HepG2 (cell line): ENCODE measurements at regions not wholly inside any gene's neighbourhood (a gene's known extent, or its start where the extent isn't known, plus 50 kb on each side); places are given as distances from the start of the nearest gene placed in this dataset.

Experiments
- ATAC-seq: fragments of 200-7000 bp; cut with Tn5 transposase; 3 replicates; pipeline ENCODE4 v1.9.1; 2020; ENCODE audit warnings: mild to moderate bottlenecking, moderate library complexity
- BruUV-seq: library from RNA; stranded (reverse); fragments of 400-500 nt; replicated peaks from 2 replicates; lab custom pipeline; 2021; lab: Mats Ljungman, UMichigan
- CTCF ChIA-PET: fragments of 300-600 bp; formaldehyde crosslinking; extraction: SDS; loops from one replicate; lab custom pipeline; 2021; ENCODE audit warnings: low total read pairs, inconsistent platforms, low intra/inter-chr PET ratio; lab: Yijun Ruan, JAX
- POLR2A ChIA-PET: fragments of 350-600 bp; sonication (Branson Sonifier 250); formaldehyde crosslinking; loops from one replicate; lab custom pipeline; 2020; ENCODE audit warnings: antibody characterized with exemption, inconsistent platforms; lab: Yijun Ruan, JAX
- DNase-seq: peaks from one replicate; pipeline ENCODE4 v3.0.0-alpha.2; 2015; ENCODE audit warnings: low spot score
- FAIRE-seq: peaks from 3 replicates; lab custom pipeline; 2011; peaks lifted over from hg19 to GRCh38; lab: Jason Lieb, UNC
- H2AFZ ChIP-seq: one replicate; pipeline ENCODE4 v1.6.1; 2011; ENCODE audit warnings: low read length, inconsistent platforms
- H3K27ac ChIP-seq: fragments of 300-600 bp; 3 replicates; pipeline ENCODE4 v1.8.0; 2011; ENCODE audit warnings: mixed run types, mild to moderate bottlenecking, mixed read lengths, low read length, inconsistent platforms; ENCODE audit not compliant: insufficient read depth; ENCODE audit errors: extremely low read length
- H3K27me3 ChIP-seq, 2 experiments: fragments of 200-600 bp in 1 of 2; 2 replicates in 1 of 2; 3 replicates in 1 of 2; pipeline versions ENCODE4 v1.6.0 to v1.8.0; 2011; ENCODE audit warnings: low read length in 2 of 2, mild to moderate bottlenecking in 2 of 2, moderate library complexity in 2 of 2, inconsistent platforms in 1 of 2; ENCODE audit not compliant: insufficient read depth in 2 of 2, control insufficient read depth in 1 of 2
- H3K36me3 ChIP-seq, 2 experiments: fragments of 200-600 bp in 1 of 2; replicated peaks in 1 of 2; 2 replicates in 1 of 2; 3 replicates in 1 of 2; pipeline versions ENCODE4 v1.5.1 to v1.8.0; 2011; ENCODE audit warnings: low read length in 2 of 2, inconsistent platforms in 1 of 2; ENCODE audit not compliant: insufficient read depth in 2 of 2, control insufficient read depth in 1 of 2
- H3K4me1 ChIP-seq: 2 replicates; pipeline ENCODE4 v1.5.1; 2012; ENCODE audit warnings: low read length, inconsistent platforms; ENCODE audit not compliant: insufficient read depth
- H3K4me2 ChIP-seq: 2 replicates; pipeline ENCODE4 v1.6.0; 2011; ENCODE audit warnings: low read depth, low read length, inconsistent platforms
- H3K4me3 ChIP-seq, 3 experiments: fragments of 200-600 bp in 1 of 3; sonication (generic), shearing (Covaris generic) in 1 of 3; replicated peaks in 1 of 3; 2 replicates each; pipeline ENCODE4 v1.5.1; 2011 to 2016; ENCODE audit warnings: low read length in 3 of 3, inconsistent platforms in 2 of 3, low read depth in 2 of 3, mild to moderate bottlenecking in 2 of 3, control low read depth in 1 of 3, mixed read lengths in 1 of 3; ENCODE audit not compliant: insufficient read depth in 1 of 3
- H3K79me2 ChIP-seq: one replicate; pipeline ENCODE4 v1.6.1; 2011; ENCODE audit warnings: low read length, inconsistent platforms; ENCODE audit not compliant: insufficient read depth
- H3K9ac ChIP-seq: 2 replicates; pipeline ENCODE4 v1.6.0; 2011; ENCODE audit warnings: mild to moderate bottlenecking, low read depth, low read length, inconsistent platforms; ENCODE audit not compliant: insufficient read depth
- H3K9me3 ChIP-seq: 2 replicates; pipeline ENCODE4 v1.5.1; 2012; ENCODE audit warnings: mild to moderate bottlenecking, low read length
- H4K20me1 ChIP-seq: 2 replicates; pipeline ENCODE4 v1.6.0; 2011; ENCODE audit warnings: inconsistent platforms, mild to moderate bottlenecking, low read length, moderate library complexity; ENCODE audit not compliant: insufficient read depth
- BRF2 ChIP-seq: sonication (generic); formaldehyde crosslinking; IDR thresholded peaks from 2 replicates; pipeline ENCODE4 v1.8.1; 2022; ENCODE audit warnings: mild to moderate bottlenecking, missing genetic modification reagents
- MAFK ChIP-seq, 2 experiments: IDR thresholded peaks in 1 of 2; conservative IDR thresholded peaks in 1 of 2; 2 replicates each; pipeline ENCODE4 v1.6.1; 2011; ENCODE audit warnings: improper control_type of control experiment in 2 of 2, low read length in 2 of 2
- ZNF432 ChIP-seq: sonication (generic); formaldehyde crosslinking; IDR thresholded peaks from 2 replicates; pipeline ENCODE4 v1.5.0; 2020; ENCODE audit warnings: missing genetic modification reagents, mild to moderate bottlenecking, borderline replicate concordance
- ZNF670 ChIP-seq: sonication (generic); formaldehyde crosslinking; IDR thresholded peaks from 2 replicates; pipeline ENCODE4 v1.8.0; 2022; ENCODE audit warnings: mild to moderate bottlenecking, missing genetic modification reagents, borderline replicate concordance
- ZXDC ChIP-seq: sonication (generic); formaldehyde crosslinking; IDR thresholded peaks from 2 replicates; pipeline ENCODE4 v1.5.0; 2020; ENCODE audit warnings: mild to moderate bottlenecking, missing genetic modification reagents
- WGBS: methylation state at CpG from one replicate; pipeline ENCODE4 v1.1.6; 2017; ENCODE audit warnings: low lambda C conversion rate; 5-methylcytosine and 5-hydroxymethylcytosine counted together
- in situ Hi-C: cut with HindIII; loops from 2 replicates; pipeline ENCODE4 v1.10.0; 2017; ENCODE audit warnings: low pct_unique_long_range_greater_than_20kb; ENCODE audit not compliant: extremely low pct_ligation_motif_present
- intact Hi-C: fragments of 100-400 bp; cut with micrococcal nuclease; formaldehyde crosslinking; loops from one replicate; pipeline ENCODE4 v1.10.0; 2022; ENCODE audit not compliant: unreplicated experiment

- no peaks in the 10 kb centered on the region for H3K36me3 ChIP-seq
- ChIA-PET POLR2A (interaction anchor here (1.3 kb wide), 1 partner anchor 46 kb away, joined by 3 read pairs; no protein-coding TSS in a partner anchor), CTCF (no interaction called here)
- no peak overlapping the region for H2AFZ ChIP-seq
- H3K4me1 ChIP-seq = peaks cover 3% of the 10 kb centered on the region
- no peaks in the 10 kb centered on the region for H3K79me2 ChIP-seq
- no peaks in the 10 kb centered on the region for H3K9me3 ChIP-seq
- H3K27ac ChIP-seq = no peak overlapping the region
- no peak overlapping the region for H3K9ac ChIP-seq
- intact Hi-C loops (no loop called here), in situ Hi-C loops (no loop called here)
- no peak for ATAC-seq
- H3K27me3 ChIP-seq = no peaks in the 10 kb centered on the region
- H3K4me3 ChIP-seq = no peak overlapping the region
- FAIRE-seq = no peak
- DNase-seq = no peak
- 4% methylated on average over 7 of the region's 7 CpGs for WGBS
- no peak overlapping the region for H3K4me2 ChIP-seq
- BruUV-seq = no TSS peak
- no peaks in the 10 kb centered on the region for H4K20me1 ChIP-seq
- no peak for TF ChIP-seq ZNF670
- TF ChIP-seq ZXDC (CRISPR knock-in tag) = no peak
- TF ChIP-seq ZNF432 = no peak
These were observed 67.2 kb downstream of the ADM start for GRCh38 chr11:10371926-10372641.

GRCh38 chr11:10373340-10373739 lies 68.5 kb downstream of the ADM start:
- ChIA-PET POLR2A (no interaction called here), CTCF (no interaction called here)
- H3K9ac ChIP-seq = no peak overlapping the region
- TF ChIP-seq MAFK (conservative IDR thresholded peaks at IDR 0.05 in 1 of 2, IDR thresholded peaks at IDR 0.05 in 1 of 2; ENCODE audit: low read length in 2 of 2) (peak; percentile 36 to 51; a peak in 3 of 4 replicates), BRF2 (CRISPR knock-in tag) (no peak)
- H3K27me3 ChIP-seq = no peaks in the 10 kb centered on the region
- 21% methylated on average over 3 of the region's 3 CpGs for whole genome bisulfite sequencing
- no peak overlapping the region for H3K4me2 ChIP-seq
- BruUV-seq = no TSS peak
- no peaks in the 10 kb centered on the region for H3K79me2 ChIP-seq
- DNase-seq (no peak), FAIRE-seq (no peak), ATAC-seq (no peak)
- intact Hi-C loops (no loop called here), in situ Hi-C loops (no loop called here)
- no peak overlapping the region for H3K4me3 ChIP-seq
- no peaks in the 10 kb centered on the region for H3K4me1 ChIP-seq
- H4K20me1 ChIP-seq = no peaks in the 10 kb centered on the region
- no peak overlapping the region for H2AFZ ChIP-seq
- no peaks in the 10 kb centered on the region for H3K9me3 ChIP-seq
- no peaks in the 10 kb centered on the region for H3K36me3 ChIP-seq
- H3K27ac ChIP-seq = no peak overlapping the region
